Astrocyte of the cerebellum (primary cell): ENCODE measurements at regions not wholly inside any gene's neighbourhood (a gene's known extent, or its start where the extent isn't known, plus 50 kb on each side); places are given as distances from the start of the nearest gene placed in this dataset.

Experiments used
- DNase-seq: peaks from one replicate; pipeline ENCODE4 v3.0.0-alpha.2; 2011; ENCODE audit warnings: low read depth
- H3K4me3 ChIP-seq: 2 replicates; pipeline ENCODE4 v1.5.1; 2011; ENCODE audit warnings: mild to moderate bottlenecking, low read depth, low read length, moderate library complexity
- in situ Hi-C: cut with HindIII; loops from 2 replicates; pipeline ENCODE4 v1.10.0; 2017; ENCODE audit warnings: low sequenced_read_pairs
- TF ChIP-seq, protein P1 (sequence below): IDR thresholded peaks from 2 replicates; pipeline ENCODE4 v1.5.1; 2012; ENCODE audit warnings: low read length, low read depth, moderate library complexity, mild to moderate bottlenecking; ENCODE audit errors: missing control alignments

DNA sequence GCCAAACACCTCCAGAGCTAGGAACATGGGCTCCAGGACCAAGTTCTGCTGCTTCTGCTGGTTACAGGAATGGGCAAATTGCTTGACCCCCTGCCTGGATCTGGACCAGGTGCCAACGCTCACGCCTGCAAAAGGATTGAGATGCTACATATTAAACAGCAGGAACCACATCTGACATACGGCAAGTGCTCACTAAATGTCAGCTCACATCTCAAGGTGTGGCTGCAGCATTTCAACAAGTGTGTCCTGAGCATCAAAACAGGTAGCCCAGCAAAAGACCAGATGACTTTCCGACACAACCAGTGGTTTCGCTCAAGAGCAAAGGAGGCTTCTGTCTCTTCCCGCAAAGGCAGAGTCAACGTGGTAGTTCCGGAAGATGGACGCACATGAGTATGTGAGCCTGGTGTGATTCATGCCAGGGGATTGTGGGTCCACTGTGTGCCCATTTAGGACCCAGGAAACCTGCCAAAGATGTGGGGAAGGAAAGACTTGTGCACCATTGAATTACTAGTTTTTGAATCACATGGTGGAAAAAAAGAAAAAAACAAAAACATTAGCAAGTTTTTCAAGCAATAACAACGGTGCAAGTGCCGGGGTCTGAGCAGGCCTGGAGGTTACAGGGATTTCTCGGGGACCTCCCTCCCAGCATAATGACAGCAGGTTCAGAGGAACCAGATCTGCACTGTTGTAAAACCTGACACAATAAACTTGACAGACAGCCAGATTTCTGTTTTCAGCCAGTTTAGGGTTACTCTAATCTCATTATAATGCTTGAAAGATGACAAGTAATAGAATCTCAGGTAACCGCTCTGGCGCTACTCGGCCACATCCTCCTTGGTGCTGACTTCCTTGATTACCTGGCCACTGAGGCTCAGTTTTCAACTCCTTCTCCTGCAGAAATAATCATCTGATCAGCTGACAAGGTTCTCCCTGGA is 77.9 kb downstream of the SOX1 start:
- in situ Hi-C loops: no loop called here
- DNase-seq: no peak
- TF ChIP-seq, protein P1, sequence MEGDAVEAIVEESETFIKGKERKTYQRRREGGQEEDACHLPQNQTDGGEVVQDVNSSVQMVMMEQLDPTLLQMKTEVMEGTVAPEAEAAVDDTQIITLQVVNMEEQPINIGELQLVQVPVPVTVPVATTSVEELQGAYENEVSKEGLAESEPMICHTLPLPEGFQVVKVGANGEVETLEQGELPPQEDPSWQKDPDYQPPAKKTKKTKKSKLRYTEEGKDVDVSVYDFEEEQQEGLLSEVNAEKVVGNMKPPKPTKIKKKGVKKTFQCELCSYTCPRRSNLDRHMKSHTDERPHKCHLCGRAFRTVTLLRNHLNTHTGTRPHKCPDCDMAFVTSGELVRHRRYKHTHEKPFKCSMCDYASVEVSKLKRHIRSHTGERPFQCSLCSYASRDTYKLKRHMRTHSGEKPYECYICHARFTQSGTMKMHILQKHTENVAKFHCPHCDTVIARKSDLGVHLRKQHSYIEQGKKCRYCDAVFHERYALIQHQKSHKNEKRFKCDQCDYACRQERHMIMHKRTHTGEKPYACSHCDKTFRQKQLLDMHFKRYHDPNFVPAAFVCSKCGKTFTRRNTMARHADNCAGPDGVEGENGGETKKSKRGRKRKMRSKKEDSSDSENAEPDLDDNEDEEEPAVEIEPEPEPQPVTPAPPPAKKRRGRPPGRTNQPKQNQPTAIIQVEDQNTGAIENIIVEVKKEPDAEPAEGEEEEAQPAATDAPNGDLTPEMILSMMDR: no peak
- H3K4me3 ChIP-seq: no peak overlapping the region

DNA sequence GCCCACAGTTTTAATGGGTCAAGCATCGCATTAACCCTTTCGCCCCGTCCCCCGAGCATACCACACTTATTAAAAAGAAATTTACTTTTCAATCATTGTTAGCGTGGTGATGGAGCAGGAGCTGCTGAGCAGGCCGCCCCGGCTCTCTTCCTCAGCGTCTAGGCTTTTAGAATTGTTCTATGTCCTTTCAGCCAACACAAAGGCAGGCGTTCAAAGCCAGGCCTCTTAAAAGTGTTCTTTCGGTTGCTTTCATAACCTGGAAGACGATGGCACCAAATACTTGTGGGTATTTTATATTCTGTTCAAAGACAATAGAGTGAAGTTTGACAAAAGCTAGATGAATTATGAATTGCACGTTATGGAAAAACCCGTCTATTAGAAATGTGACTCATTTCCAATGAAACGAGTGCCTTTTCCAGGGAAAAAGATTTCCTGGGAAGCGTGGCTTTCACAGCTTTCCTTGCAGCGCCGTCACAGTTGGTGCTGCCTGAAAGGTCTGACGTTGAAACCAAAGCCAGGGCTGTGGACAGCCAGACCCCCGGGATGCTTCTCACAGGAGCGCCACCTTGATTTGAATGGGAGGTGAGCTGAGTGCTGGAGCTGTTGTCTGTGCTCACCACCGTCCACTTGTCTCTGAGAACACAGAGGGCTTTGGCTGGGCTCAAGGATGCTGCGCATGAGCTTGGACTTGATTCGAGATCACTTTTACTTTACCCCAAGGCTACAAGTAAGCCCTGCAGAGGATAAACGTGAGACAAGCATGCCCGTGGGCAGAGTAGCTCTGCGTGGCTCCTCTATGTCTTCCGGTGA is 78.8 kb downstream of the SOX1 start:
- TF ChIP-seq, protein P1: no peak
- no peak for DNase-seq
- H3K4me3 ChIP-seq: no peak overlapping the region
- in situ Hi-C loops: no loop called here

DNA sequence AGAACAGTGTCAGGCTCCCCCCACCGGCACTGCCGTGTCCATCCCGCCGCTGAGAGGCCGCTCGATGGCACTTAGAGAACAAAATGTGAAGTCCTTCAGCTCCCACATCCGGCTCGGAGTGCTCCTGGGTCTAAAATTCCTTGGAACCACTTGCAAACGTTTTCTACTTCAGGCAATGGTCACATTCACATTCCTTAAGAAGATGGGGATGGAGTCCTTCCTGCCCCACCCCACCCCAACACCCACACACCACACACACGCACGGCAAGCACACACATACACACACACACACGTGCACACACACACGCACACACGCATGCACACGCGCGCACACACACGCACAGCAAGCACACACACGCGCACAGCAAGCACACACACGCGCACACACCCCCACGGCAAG is 83.4 kb downstream of the SOX1 start:
- DNase-seq: no peak
- TF ChIP-seq, protein P1: no peak
- in situ Hi-C loops: no loop called here
- no peak overlapping the region for H3K4me3 ChIP-seq

DNA sequence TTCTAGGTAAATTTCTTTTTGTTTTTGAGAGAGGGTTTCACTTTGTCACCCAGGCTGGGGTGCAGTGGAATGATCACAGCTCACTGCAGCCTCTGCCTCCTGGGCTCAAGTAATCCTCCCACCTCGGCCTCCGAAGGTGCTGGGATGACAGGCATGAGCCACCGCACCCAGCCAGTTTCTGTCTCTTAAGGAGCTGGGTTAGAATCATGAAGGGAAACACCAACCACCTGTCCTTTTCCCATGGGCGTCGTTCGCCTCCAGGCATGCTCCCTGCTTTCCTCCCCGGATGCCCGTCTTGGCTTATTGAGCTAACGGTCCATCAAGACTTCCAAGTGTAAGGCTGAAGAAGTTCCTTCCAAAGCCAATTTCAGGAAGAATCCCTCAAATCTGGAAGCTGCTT is 85.9 kb downstream of the SOX1 start:
- in situ Hi-C loops: no loop called here
- H3K4me3 ChIP-seq: no peak overlapping the region
- TF ChIP-seq, protein P1: no peak
- DNase-seq: no peak

DNA sequence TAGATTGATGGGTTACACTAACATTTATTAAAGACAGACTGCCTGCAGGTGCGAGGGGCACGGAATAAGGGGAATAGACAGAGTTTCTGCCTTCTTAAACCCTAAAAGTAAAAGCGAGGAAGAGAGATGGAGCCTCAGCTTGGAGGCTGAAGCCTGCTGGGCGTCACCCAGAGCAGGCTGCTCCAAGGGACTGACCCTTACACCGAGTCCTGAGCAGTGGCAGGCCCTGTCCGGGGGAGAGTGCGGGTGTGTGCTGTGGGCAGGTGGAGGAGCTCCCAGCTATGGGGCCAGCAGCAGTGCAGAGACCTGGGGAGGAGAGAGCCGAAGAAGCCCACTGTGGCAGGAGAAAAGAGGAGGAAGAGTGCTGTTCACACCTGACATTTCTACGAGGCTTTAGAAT is 86.4 kb downstream of the SOX1 start:
- in situ Hi-C loops: no loop called here
- no peak overlapping the region for H3K4me3 ChIP-seq
- DNase-seq: no peak
- TF ChIP-seq, protein P1: no peak

DNA sequence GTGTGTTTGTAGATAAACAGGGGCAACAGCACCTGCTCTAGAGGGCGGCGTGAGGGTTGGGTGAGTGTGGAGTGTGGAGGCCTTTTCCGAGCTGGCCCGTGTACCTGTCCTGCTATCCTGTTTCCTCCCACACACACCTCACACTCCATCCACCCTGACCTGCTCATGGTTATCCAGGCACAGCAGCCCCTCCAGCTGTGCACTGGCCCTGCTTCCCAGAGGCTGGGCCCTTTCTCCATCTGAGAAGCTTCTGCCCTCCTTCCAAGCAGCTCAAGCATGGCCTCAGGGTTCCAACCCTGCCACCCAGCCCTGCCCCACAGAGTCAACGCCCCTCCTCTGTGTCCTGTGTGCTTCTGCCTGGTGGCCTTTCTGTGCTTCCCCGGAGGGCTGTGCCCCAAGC is 86.9 kb downstream of the SOX1 start:
- no peak for DNase-seq
- TF ChIP-seq, protein P1: no peak
- no peak overlapping the region for H3K4me3 ChIP-seq
- in situ Hi-C loops: no loop called here
